Neural progenitor cell (in vitro differentiated cells): ENCODE measurements at regions not wholly inside any gene's neighbourhood (a gene's known extent, or its start where the extent isn't known, plus 50 kb on each side); places are given as distances from the start of the nearest gene placed in this dataset.
"Not testable (repeated sequence)": the region's sequence is repeated elsewhere in the genome, so short reads cannot be mapped to it uniquely, and the experiment has no call there.

Source experiments
- EZH2 ChIP-seq: fragments of 200-600 bp; sonication (generic); IDR thresholded peaks from 2 replicates; pipeline ENCODE4 v1.6.1; 2017; ENCODE audit warnings: antibody characterized with exemption, mild to moderate bottlenecking, moderate library complexity
- EZH2phosphoT487 ChIP-seq: fragments of 200-600 bp; sonication (generic); IDR thresholded peaks from 2 replicates; pipeline ENCODE4 v1.6.1; 2017; ENCODE audit warnings: antibody characterized with exemption
- TF ChIP-seq, protein P1 (sequence below): fragments of 200-600 bp; sonication (generic); IDR thresholded peaks from 2 replicates; pipeline ENCODE4 v1.5.1; 2017; ENCODE audit warnings: antibody characterized with exemption, mild to moderate bottlenecking

DNA sequence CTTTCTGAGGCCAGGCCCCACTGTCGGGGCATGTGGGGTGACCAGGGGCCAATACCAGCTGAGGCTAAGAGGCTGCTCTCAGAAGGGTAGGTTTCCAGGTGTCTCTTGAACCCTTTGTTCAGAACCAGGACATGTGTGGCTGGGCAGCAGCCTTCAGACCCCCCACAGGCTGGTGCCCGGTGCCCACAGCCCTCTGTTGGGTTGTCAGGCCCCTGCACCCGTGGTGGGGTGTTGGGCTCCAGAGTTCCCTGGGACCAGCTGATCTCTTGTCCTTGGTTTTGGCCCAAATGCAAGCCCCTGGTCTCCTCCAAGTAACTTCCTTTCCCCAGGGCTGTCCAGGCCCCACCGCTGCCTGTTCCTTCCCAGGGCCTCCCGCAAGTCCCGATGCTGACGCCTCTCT is 226.0 kb downstream of the TMEM121 start:
- TF ChIP-seq, protein P1, sequence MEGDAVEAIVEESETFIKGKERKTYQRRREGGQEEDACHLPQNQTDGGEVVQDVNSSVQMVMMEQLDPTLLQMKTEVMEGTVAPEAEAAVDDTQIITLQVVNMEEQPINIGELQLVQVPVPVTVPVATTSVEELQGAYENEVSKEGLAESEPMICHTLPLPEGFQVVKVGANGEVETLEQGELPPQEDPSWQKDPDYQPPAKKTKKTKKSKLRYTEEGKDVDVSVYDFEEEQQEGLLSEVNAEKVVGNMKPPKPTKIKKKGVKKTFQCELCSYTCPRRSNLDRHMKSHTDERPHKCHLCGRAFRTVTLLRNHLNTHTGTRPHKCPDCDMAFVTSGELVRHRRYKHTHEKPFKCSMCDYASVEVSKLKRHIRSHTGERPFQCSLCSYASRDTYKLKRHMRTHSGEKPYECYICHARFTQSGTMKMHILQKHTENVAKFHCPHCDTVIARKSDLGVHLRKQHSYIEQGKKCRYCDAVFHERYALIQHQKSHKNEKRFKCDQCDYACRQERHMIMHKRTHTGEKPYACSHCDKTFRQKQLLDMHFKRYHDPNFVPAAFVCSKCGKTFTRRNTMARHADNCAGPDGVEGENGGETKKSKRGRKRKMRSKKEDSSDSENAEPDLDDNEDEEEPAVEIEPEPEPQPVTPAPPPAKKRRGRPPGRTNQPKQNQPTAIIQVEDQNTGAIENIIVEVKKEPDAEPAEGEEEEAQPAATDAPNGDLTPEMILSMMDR, result not testable (repeated sequence)
- not testable (repeated sequence) for TF ChIP-seq EZH2, EZH2phosphoT487
